Left ventricle myocardium inferior (tissue), 1 donor: ENCODE measurements at regions not wholly inside any gene's neighbourhood (a gene's known extent, or its start where the extent isn't known, plus 50 kb on each side); places are given as distances from the start of the nearest gene placed in this dataset.

Source experiments
- DNase-seq: peaks from one replicate; pipeline ENCODE4 v3.0.0-alpha.2; 2020
- H3K27ac ChIP-seq: fragments of 200-600 bp; replicated peaks from 2 replicates; pipeline ENCODE4 v1.8.0; 2021
- H3K27me3 ChIP-seq: fragments of 200-600 bp; 2 replicates; pipeline ENCODE4 v1.8.0; 2021; ENCODE audit warnings: low read depth
- H3K36me3 ChIP-seq: fragments of 200-600 bp; 2 replicates; pipeline ENCODE4 v1.8.0; 2021
- H3K4me1 ChIP-seq: fragments of 200-600 bp; 2 replicates; pipeline ENCODE4 v1.8.0; 2021
- H3K4me3 ChIP-seq: fragments of 200-600 bp; 2 replicates; pipeline ENCODE4 v1.8.0; 2021; ENCODE audit warnings: mild to moderate bottlenecking, moderate library complexity
- H3K9me3 ChIP-seq: fragments of 200-600 bp; replicated peaks from 2 replicates; pipeline ENCODE4 v1.8.0; 2021
- CTCF ChIP-seq: fragments of 200-600 bp; IDR thresholded peaks from 2 replicates; pipeline ENCODE4 v1.8.0; 2021; ENCODE audit warnings: antibody characterized with exemption, mild to moderate bottlenecking, borderline replicate concordance
- intact Hi-C: fragments of 100-400 bp; cut with micrococcal nuclease; formaldehyde crosslinking; loops from one replicate; pipeline ENCODE4 v1.11.0; 2022
- donor health status: DM: no; HTN: yes; CAD: no; lungs with severe emphysema.

GRCh38 chr6:169320013-169320412 is 66.4 kb upstream of the THBS2 start:
- H3K27me3 ChIP-seq: peaks cover 23% of the 10 kb centered on the region
- H3K36me3 ChIP-seq: no peaks in the 10 kb centered on the region
- no peaks in the 10 kb centered on the region for H3K9me3 ChIP-seq
- intact Hi-C loops: no loop called here
- TF ChIP-seq CTCF: no peak
- no peak overlapping the region for H3K4me3 ChIP-seq
- DNase-seq: no peak
- H3K4me1 ChIP-seq: no peaks in the 10 kb centered on the region
- H3K27ac ChIP-seq: no peak overlapping the region

- Histone ChIP-seq H3K27ac (no peak overlapping the region), H3K9me3 (no peaks in the 10 kb centered on the region), H3K27me3 (peaks cover 23% of the 10 kb centered on the region), H3K4me1 (no peaks in the 10 kb centered on the region), H3K36me3 (no peaks in the 10 kb centered on the region), H3K4me3 (no peak overlapping the region)
- intact Hi-C loops: no loop called here
- no peak for DNase-seq
- TF ChIP-seq CTCF: no peak
Measured at GRCh38 chr6:169317441-169318202, 64.0 kb upstream of the THBS2 start.

GRCh38 chr6:169316651-169317050 is 63.0 kb upstream of the THBS2 start:
- no peak for DNase-seq
- H3K27ac ChIP-seq: no peak overlapping the region
- H3K4me3 ChIP-seq: no peak overlapping the region
- no peak for TF ChIP-seq CTCF
- no peaks in the 10 kb centered on the region for H3K9me3 ChIP-seq
- no peaks in the 10 kb centered on the region for H3K36me3 ChIP-seq
- peaks cover 23% of the 10 kb centered on the region for H3K27me3 ChIP-seq
- intact Hi-C loops: no loop called here
- no peaks in the 10 kb centered on the region for H3K4me1 ChIP-seq

GRCh38 chr6:169315830-169316614 is 62.4 kb upstream of the THBS2 start:
- TF ChIP-seq CTCF: no peak
- Histone ChIP-seq H3K9me3 (no peaks in the 10 kb centered on the region), H3K4me3 (no peak overlapping the region), H3K27me3 (peaks cover 23% of the 10 kb centered on the region), H3K36me3 (no peaks in the 10 kb centered on the region), H3K27ac (no peak overlapping the region), H3K4me1 (no peaks in the 10 kb centered on the region)
- intact Hi-C loops: no loop called here
- no peak for DNase-seq

- Histone ChIP-seq H3K27me3 (peaks cover 14% of the 10 kb centered on the region), H3K9me3 (no peaks in the 10 kb centered on the region), H3K36me3 (no peaks in the 10 kb centered on the region), H3K4me1 (no peaks in the 10 kb centered on the region), H3K4me3 (no peak overlapping the region), H3K27ac (no peak overlapping the region)
- no peak for TF ChIP-seq CTCF
- intact Hi-C loops: no loop called here
- DNase-seq: no peak
Measured at GRCh38 chr6:169313347-169314010, 59.8 kb upstream of the THBS2 start.
